A673 (cell line): ENCODE measurements at regions not wholly inside any gene's neighbourhood (a gene's known extent, or its start where the extent isn't known, plus 50 kb on each side); places are given as distances from the start of the nearest gene placed in this dataset.

Experiments used
- BruUV-seq: library from RNA; stranded (reverse); fragments of 400-500 nt; replicated peaks from 2 replicates; lab custom pipeline; 2021; lab: Mats Ljungman, UMichigan
- CTCF ChIA-PET: fragments of 300-600 bp; sonication (Branson Sonifier 250); formaldehyde crosslinking; loops from one replicate; lab custom pipeline; 2022; ENCODE audit warnings: antibody characterized with exemption; lab: Charles Lee
- POLR2A ChIA-PET: fragments of 300-600 bp; sonication (Branson Sonifier 250); formaldehyde crosslinking; loops from one replicate; lab custom pipeline; 2022; ENCODE audit warnings: antibody characterized with exemption; ENCODE audit not compliant: low non-redundant PET; lab: Charles Lee
- DNase-seq: peaks from one replicate; pipeline ENCODE4 v3.0.0-alpha.2; 2015; ENCODE audit warnings: low spot score
- H3K27ac ChIP-seq: fragments of 200-600 bp; sonication (generic); 2 replicates; pipeline ENCODE4 v1.5.1; 2016; ENCODE audit warnings: mixed run types, low read depth, mild to moderate bottlenecking, mixed read lengths, antibody characterized with exemption, low read length; ENCODE audit not compliant: poor library complexity, severe bottlenecking
- H3K27me3 ChIP-seq: fragments of 200-600 bp; sonication (generic); replicated peaks from 2 replicates; pipeline ENCODE4 v1.6.1; 2017; ENCODE audit warnings: mixed run types, low read depth, mild to moderate bottlenecking, mixed read lengths, antibody characterized with exemption, low read length; ENCODE audit not compliant: insufficient read depth, poor library complexity
- H3K36me3 ChIP-seq: fragments of 200-600 bp; sonication (generic); 2 replicates; pipeline ENCODE4 v1.6.1; 2016; ENCODE audit warnings: mixed run types, mild to moderate bottlenecking, mixed read lengths, antibody characterized with exemption, low read length; ENCODE audit not compliant: insufficient read depth, poor library complexity, severe bottlenecking
- H3K4me1 ChIP-seq: fragments of 200-600 bp; sonication (generic); 2 replicates; pipeline ENCODE4 v1.6.1; 2017; ENCODE audit warnings: mixed run types, mild to moderate bottlenecking, mixed read lengths, antibody characterized with exemption, low read length; ENCODE audit not compliant: insufficient read depth, poor library complexity, severe bottlenecking
- H3K4me3 ChIP-seq: fragments of 200-600 bp; sonication (generic); 2 replicates; pipeline ENCODE4 v1.5.1; 2016; ENCODE audit warnings: low read depth, mixed run types, mild to moderate bottlenecking, mixed read lengths, low read length; ENCODE audit not compliant: poor library complexity, severe bottlenecking
- H3K9me3 ChIP-seq: fragments of 200-600 bp; sonication (generic); 2 replicates; pipeline ENCODE4 v1.6.1; 2016; ENCODE audit warnings: mixed run types, low read depth, mild to moderate bottlenecking, mixed read lengths, antibody characterized with exemption, low read length; ENCODE audit not compliant: poor library complexity, severe bottlenecking
- EZH2 ChIP-seq: fragments of 200-600 bp; sonication (generic); IDR thresholded peaks from 2 replicates; pipeline ENCODE4 v1.6.1; 2017; ENCODE audit warnings: borderline replicate concordance, low read depth, mild to moderate bottlenecking, mixed read lengths, antibody characterized with exemption, low read length; ENCODE audit not compliant: poor library complexity, severe bottlenecking
- intact Hi-C: fragments of 100-400 bp; cut with micrococcal nuclease; formaldehyde crosslinking; loops from one replicate; pipeline ENCODE4 v1.10.0; 2022; ENCODE audit not compliant: unreplicated experiment
- TF ChIP-seq, protein P1 (sequence below): fragments of 300-800, 200-600 bp; sonication (generic); conservative IDR thresholded peaks from 2 replicates; pipeline ENCODE4 v1.5.1; 2017; ENCODE audit warnings: low read depth, mild to moderate bottlenecking, antibody characterized with exemption, low read length, moderate library complexity, mixed read lengths

DNA sequence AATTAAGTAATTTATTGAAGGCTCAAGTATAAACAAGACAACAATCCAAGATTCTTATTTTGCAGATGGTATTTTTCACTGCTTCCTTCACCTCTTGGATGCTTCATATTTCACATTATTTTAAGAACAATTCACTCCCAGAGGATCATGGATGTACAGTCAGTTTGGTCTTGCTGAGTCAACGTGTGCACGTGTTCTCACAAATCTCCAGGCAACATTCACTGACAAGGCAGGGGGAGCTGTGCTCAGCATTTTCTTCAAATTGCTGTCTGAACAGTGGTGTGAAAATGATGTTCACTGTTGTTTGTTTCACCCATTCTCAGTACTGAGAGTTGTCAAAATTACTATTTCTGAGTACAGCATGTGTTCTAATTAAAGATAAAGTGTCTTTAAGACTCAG is 118.3 kb upstream of the SLC38A4 start:
- POLR2A ChIA-PET: interaction anchor here (0.7 kb wide), 1 partner anchor 176 kb away, joined by 3 read pairs; no protein-coding TSS in a partner anchor
- Histone ChIP-seq H3K9me3 (no peaks in the 10 kb centered on the region), H3K4me3 (no peak overlapping the region), H3K27me3 (no peaks in the 10 kb centered on the region), H3K36me3 (no peaks in the 10 kb centered on the region), H3K4me1 (peaks cover 44% of the 10 kb centered on the region), H3K27ac (no peak overlapping the region)
- no peak for TF ChIP-seq EZH2
- TF ChIP-seq, protein P1, sequence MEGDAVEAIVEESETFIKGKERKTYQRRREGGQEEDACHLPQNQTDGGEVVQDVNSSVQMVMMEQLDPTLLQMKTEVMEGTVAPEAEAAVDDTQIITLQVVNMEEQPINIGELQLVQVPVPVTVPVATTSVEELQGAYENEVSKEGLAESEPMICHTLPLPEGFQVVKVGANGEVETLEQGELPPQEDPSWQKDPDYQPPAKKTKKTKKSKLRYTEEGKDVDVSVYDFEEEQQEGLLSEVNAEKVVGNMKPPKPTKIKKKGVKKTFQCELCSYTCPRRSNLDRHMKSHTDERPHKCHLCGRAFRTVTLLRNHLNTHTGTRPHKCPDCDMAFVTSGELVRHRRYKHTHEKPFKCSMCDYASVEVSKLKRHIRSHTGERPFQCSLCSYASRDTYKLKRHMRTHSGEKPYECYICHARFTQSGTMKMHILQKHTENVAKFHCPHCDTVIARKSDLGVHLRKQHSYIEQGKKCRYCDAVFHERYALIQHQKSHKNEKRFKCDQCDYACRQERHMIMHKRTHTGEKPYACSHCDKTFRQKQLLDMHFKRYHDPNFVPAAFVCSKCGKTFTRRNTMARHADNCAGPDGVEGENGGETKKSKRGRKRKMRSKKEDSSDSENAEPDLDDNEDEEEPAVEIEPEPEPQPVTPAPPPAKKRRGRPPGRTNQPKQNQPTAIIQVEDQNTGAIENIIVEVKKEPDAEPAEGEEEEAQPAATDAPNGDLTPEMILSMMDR: peak; percentile 46
- CTCF ChIA-PET: interaction anchor here (1.4 kb wide), 1 partner anchor 40 kb away, joined by 8 read pairs; no protein-coding TSS in a partner anchor
- intact Hi-C loops: no loop called here
- BruUV-seq: no TSS peak
- DNase-seq: peak; percentile 73

DNA sequence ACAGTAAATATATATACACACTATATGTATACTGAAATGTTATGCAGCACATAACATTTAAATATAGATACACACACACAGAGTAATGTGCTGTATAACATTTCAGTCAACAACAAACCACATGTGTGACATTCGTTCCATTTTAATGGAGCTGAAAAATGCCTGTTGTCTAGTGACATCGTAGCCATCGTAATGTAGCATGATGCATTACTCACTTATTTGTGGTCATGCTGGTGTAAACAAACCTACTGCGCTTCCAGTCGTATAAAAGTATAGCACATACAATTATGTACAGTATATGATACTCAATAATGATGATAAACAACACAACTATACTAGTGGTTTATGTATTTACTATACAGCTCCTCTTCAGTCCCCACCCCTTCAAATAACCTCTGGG is 119.0 kb upstream of the SLC38A4 start:
- H3K4me3 ChIP-seq: no peak overlapping the region
- peaks cover 50% of the 10 kb centered on the region for H3K4me1 ChIP-seq
- DNase-seq: no peak
- no TSS peak for BruUV-seq
- no peak overlapping the region for H3K27ac ChIP-seq
- H3K9me3 ChIP-seq: no peaks in the 10 kb centered on the region
- H3K36me3 ChIP-seq: no peaks in the 10 kb centered on the region
- CTCF ChIA-PET: interaction anchor here (1.4 kb wide), 1 partner anchor 39 kb away, joined by 8 read pairs; no protein-coding TSS in a partner anchor
- POLR2A ChIA-PET: no interaction called here
- TF ChIP-seq, protein P1: no peak
- TF ChIP-seq EZH2: no peak
- intact Hi-C loops: loop anchor here (5.0 kb wide), 1 partner anchor 38 kb away; no protein-coding TSS in a partner anchor
- H3K27me3 ChIP-seq: no peaks in the 10 kb centered on the region

DNA sequence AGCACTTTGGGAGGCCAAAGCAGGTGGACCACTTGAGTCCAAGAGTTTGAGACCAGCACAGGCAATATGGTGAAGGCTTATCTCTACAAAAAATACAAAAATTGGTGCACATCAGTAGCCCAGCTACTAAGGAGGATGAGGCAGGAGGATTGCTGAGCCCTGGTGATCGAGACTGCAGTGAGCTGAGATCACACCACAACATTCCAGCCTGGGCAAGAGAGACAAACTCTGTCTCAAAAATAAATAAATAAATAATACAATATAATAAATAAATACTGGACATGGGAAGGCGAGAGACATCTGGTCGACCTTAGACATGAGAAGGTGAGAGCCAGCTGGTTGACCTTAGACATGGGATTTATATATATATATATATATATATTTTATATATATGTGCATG is 119.8 kb upstream of the SLC38A4 start:
- Histone ChIP-seq H3K4me3 (no peak overlapping the region), H3K9me3 (no peaks in the 10 kb centered on the region), H3K4me1 (peaks cover 58% of the 10 kb centered on the region), H3K36me3 (no peaks in the 10 kb centered on the region), H3K27ac (no peak overlapping the region), H3K27me3 (no peaks in the 10 kb centered on the region)
- intact Hi-C loops: loop anchor here (5.0 kb wide), 1 partner anchor 37 kb away; no protein-coding TSS in a partner anchor
- CTCF ChIA-PET: interaction anchor here (0.5 kb wide), 1 partner anchor 28 kb away, joined by 5 read pairs; no protein-coding TSS in a partner anchor
- no TSS peak for BruUV-seq
- no peak for TF ChIP-seq EZH2
- TF ChIP-seq, protein P1: no peak
- POLR2A ChIA-PET: no interaction called here
- DNase-seq: no peak
